ENCODE measurements at regions not wholly inside any gene's neighbourhood (a gene's known extent, or its start where the extent isn't known, plus 50 kb on each side); places are given as distances from the start of the nearest gene placed in this dataset.
"Not testable (repeated sequence)": the region's sequence is repeated elsewhere in the genome, so short reads cannot be mapped to it uniquely, and the experiment has no call there.

- DNase-seq (ENCODE audit: low spot score), result no peak
Observed at GRCh38 chr13:22897571-22898314, 283.0 kb upstream of the SGCG start.

- not testable (repeated sequence) for DNase-seq (ENCODE audit: low spot score)
Observed at GRCh38 chr13:22900416-22900951, 280.3 kb upstream of the SGCG start.

DNA sequence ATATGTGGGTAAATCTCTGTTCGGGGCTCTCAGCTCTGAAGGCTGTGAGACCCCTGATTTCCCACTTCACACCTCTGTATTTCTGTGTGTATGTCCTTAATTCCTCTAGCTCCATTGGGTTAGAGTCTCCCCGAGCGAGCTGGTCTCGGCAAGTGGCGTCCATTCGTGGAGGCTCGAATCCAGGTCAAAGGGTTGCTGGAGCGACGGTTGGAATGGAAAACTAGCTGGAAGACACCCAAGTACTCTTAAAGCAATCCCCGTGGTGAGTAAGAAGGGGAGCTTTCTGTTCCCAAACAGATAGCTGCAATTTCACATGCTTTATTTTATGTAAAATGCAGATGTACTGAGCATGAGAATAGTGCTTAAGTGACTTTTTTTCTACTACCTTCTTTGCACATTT lies 277.5 kb upstream of the SGCG start:
- DNase-seq (ENCODE audit: low spot score), result no peak

- DNase-seq (ENCODE audit: low spot score), result no peak
Observed at GRCh38 chr13:22903925-22904324, 276.9 kb upstream of the SGCG start.

DNA sequence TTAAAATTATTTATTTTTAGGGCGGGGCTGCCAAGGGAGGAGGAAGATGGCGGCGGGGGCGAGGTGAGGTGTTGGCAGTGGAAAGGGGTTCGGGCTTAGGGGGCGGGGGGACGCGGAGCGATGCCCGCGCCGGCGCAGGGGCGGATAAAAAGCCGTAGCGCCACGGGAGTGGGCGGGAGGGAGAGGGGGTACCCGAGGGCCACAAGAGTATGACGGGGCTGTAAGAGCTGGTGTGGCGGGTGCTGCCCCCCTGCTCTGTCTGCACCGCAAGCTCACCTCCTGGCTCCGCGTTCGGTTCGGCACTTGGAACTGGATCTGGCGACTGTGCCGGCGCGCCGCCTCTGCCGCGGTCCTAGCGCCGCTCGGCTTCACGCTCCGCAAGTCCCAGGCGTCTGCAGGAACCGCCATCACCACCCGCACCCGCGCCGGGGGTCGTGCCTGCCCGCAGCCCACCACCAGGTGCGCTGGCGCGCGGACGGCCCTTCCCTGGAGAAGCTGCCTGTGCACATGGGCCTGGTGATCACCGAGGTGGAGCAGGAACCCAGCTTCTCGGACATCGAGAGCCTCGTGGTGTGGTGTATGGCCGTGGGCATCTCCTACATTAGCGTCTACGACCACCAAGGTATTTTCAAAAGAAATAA lies 265.2 kb upstream of the SGCG start:
- DNase-seq (ENCODE audit: low spot score), result peak; percentile 16

DNA sequence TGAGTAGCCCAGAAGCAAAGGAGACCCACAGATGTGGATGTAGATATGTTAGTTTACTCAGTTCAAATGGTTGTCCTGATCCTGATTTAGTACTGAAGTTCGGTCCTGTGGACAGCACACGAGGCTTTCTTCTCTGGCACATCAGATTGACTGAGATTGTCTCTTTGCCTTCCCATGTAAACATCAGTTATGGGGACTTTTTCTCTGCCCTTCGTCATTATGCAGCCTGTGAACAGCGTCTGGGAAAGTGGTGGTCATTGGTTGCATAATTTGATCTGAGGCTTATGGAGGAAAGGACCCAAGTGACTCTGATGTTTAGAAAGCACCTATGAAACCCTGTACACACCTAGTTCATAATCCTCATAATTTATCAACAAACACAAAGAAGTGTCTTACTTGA lies 264.5 kb upstream of the SGCG start:
- not testable (repeated sequence) for DNase-seq (ENCODE audit: low spot score)

- DNase-seq (ENCODE audit: low spot score), result no peak
Observed at GRCh38 chr13:22925881-22926747, 254.7 kb upstream of the SGCG start.

- DNase-seq (ENCODE audit: low spot score), result no peak
Observed at GRCh38 chr13:22926748-22927400, 253.9 kb upstream of the SGCG start.

DNA sequence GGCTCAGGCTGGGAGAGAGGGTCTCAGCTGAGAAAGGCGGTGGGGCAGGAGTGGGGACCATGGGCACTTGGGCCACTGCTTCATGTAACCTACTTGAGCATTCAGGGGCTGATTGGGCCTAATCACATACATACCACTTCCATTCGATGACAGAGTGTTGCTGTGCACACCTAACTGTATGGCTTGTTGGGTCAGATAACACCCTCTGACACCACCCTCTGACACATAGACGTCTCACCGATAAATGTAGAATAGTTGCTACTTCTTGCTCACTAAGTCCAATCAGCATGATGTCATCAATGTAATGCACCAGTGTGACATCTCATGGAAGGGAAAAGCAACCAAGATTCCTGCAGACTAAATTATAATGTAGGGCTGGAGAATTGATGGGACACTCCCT lies 252.9 kb upstream of the SGCG start:
- not testable (repeated sequence) for DNase-seq (ENCODE audit: low spot score)

DNA sequence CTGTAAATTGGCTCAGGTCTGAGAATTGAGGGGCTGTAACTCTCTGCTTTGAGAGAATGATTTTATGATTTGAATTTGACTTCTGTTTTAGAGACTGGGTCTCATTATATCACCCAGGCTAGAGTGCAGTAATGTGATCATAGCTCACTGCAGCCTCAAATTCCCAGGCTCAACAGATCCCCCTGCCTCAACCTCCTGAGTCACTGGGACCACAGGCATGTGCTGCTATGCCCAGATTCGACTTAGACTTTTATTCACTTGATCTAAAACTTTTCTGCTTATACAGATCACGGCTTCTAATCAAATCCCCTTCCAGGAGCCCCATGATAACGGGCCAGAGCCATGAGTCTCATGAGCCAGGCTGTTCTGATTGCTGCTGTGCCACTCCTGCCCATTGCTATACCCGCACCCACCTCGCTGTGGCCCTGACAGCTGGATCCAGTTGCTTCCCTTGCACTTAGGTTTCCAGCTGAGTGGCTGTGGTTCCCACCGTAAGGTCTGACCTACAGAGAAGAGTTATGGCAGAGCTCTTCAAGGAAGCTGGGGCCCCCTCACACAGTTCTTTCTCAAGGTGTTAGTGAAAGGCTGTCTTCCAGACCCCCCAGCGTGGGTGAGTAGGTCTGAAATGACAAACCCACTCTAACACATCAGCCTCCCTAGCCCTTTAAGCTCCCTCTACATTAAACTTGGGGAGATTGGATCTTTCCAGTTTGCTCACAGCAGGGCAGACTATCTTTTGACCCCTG lies 251.2 kb upstream of the SGCG start:
- DNase-seq (ENCODE audit: low spot score), result no peak

- no peak for DNase-seq (ENCODE audit: low spot score)
Observed at GRCh38 chr13:22931576-22931975, 249.2 kb upstream of the SGCG start.

GRCh38 chr13:22932632-22933412 lies 248.0 kb upstream of the SGCG start:
- not testable (repeated sequence) for DNase-seq (ENCODE audit: low spot score)

DNA sequence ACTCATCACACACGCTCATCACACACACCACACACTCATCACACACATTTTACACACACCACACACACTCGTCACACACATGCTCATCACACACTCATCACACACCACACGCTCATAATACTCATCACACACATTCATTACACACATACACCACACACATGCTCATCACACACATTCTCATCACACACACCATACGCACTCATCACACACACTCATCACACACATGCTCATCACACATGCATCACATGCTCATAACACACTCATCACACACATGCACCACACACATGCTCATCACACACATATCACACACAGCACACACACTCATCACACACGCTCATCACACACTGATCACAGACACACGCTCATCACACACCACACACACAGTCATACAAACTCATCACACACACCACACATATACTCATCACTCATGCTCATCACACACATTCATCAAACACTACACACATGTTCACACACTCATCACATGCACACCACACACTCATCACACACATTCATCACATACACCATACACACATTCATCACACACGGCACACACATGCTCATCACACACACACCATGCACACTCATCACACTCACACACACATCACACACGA lies 247.1 kb upstream of the SGCG start:
- no peak for DNase-seq (ENCODE audit: low spot score)

DNA sequence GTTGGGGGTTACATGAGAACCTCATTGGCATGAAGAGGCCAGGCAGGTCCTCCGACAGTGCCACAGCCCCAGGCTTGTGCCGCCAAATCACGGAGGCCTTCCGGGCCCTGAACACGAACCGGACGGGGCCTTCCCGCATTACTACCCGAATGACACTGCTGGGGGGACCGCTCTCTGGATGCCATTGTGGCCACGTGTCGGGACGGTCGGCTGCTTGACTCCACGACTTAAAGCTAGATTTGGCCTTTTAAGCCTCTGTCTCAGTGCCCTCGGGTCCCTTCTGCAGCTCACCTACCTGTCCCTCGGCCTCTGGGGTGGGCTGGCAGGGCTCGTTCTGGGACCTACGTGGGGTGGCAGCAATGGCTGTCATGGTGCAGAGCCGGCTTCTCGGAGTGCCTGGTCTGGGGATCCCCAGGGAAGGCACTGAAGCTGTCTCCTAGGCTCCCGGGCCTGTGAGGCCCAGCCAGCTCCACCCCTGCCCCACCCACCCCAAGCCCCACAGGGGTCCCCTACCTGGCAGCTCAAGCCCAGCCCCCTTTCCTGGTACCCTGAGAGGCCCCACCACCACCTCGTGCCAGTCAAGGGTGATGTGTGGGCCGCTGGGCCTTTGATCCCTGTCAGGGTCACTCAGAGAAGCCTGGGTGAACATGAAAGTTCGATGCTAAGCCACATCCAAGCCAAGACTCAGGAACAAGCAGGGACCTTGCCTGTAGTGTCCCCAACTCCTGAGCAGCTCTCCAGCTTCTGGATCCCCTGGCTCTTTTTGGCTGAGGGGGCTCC lies 245.8 kb upstream of the SGCG start:
- DNase-seq (ENCODE audit: low spot score), result no peak

DNA sequence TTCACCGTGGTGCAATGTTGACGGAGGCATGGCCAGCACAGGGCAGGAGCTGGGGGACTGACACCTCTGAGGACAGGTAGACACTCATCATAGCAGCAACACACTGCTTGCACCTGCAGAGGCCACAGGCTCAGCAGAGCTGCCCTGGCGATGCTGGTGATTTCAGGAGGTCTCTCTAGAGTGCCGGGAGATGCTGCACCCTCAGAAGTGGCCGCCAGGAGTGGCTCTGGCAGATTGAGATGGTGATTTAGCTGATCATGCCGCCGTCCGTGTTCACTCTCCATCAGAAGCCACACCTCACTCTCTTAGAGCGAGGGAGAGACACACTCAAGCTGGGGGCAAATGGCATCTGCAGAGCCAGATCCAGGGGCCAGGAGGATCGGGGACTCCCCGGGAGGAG lies 244.6 kb upstream of the SGCG start:
- DNase-seq (ENCODE audit: low spot score), result no peak

- DNase-seq (ENCODE audit: low spot score), result no peak
Observed at GRCh38 chr13:22937241-22937640, 243.5 kb upstream of the SGCG start.

DNA sequence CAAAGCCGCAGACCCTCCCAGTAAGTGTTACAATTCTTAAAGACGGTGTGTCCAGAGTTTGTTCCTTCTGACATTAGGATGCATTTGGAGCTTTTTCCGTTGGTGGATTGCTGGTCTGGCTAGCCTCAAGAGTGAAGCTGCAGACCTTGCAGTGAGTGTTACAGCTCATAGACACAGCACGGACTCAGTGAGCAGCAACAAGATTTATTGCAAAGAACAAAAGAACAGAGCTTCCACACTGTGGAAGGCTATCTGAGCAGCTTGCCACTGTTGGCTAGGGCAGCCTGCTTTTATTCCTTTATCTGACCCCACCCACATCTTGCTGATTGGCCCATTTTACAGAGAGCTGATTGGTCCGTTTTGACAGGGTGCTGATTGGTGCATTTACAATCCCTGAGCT lies 242.8 kb upstream of the SGCG start:
- DNase-seq (ENCODE audit: low spot score), result no peak

DNA sequence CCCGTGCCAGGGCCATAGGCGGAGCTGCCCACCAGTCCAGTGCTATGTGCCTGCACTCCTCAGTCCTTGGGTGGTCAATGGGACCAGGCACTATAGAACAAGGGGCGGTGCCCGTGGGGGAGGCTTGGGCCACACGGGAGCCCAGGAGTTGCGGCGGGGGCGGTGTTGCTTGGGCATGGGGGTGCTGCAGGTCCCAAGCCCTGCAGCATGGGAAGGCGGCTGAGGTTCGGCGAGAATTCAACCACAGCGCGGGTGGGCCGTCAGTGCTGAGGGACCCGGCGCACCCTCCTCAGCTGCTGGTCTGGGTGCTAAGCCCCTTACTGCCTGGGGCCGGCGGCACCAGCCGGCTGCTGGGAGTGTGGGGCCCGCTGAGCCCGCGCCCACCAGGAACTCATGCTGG lies 242.2 kb upstream of the SGCG start:
- no peak for DNase-seq (ENCODE audit: low spot score)

DNA sequence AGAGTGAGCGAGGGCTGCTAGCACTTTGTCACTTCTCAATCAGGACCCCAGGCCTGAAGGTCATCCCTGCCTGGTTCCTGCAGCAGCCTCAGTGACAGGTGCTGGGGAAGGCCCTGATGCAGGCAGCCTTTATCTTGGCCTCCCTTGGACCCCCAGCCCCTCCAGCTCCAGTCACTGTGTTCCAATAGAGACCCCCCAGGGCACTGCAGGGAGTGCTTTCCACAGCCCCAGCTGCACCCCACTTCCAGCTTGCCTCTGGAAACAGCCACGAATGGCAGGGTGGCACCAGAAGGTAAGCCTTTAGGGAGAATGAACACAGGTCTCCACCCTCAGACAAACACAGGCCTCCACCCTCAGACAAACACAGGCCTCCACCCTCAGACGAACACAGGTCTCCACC lies 241.6 kb upstream of the SGCG start:
- DNase-seq (ENCODE audit: low spot score), result no peak
